NCI-H187 (cell line): ENCODE measurements at regions not wholly inside any gene's neighbourhood (a gene's known extent, or its start where the extent isn't known, plus 50 kb on each side); places are given as distances from the start of the nearest gene placed in this dataset.

Experiments
- DNase-seq, 2 experiments: peaks; one replicate each; lab custom pipeline; 2025; lab: John Stamatoyannopoulos, UW

DNA sequence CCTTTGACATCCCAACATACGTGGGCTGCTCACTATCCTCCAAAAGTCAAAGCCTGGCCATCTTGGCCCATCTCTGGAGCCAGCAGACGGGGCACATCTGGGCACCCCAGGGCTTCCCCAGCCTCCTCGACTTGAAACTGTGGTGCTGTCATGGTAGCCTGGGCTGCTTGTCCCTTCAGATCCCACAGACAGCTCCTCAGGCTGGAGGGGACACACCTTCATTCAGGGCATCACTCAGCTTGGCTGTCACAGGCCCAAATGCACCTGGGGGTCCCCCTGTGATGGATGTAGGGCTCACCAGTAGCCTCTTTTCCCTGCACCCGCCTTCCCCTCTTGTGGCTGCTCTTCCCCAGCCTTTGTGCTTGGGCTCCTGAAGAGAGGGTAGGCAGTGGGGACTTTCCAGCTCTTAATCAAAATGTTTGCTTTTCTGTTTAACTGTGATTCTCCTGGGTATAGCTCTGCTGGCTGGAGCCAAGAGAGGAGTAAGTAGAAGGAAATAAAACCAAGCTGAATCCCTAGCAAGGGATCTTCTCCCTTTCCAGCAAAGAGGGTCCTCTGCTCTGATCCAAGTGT is 92.3 kb downstream of the GYPC start:
- DNase-seq, result no peak

DNA sequence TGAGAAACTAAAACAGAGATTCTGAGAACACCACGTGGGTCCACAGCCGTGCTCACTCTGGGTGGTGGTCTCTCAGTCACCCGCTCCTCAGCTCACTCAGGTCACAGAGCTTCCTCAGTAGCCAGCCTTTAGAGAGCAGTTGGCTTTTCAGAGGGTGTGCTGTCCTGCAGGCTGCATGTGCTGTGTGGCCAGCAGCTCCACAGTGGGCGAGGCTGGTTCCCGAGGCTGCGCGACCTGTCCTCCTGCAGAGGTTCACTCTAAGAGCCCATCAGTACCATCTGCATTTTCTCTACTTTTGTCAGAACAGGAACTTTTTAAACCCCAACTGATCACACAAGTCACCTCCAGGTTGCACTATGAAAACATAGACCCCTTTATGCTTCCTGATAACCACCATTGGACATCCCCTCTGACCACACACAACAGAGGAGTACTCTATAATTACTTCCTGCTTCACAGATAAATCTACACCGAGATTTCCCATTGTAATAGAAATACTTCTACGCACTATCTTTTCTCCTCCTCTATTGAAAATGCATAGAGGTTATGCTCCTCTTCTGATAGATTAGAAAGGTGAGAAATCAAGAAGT is 93.1 kb downstream of the GYPC start:
- no peak for DNase-seq

DNA sequence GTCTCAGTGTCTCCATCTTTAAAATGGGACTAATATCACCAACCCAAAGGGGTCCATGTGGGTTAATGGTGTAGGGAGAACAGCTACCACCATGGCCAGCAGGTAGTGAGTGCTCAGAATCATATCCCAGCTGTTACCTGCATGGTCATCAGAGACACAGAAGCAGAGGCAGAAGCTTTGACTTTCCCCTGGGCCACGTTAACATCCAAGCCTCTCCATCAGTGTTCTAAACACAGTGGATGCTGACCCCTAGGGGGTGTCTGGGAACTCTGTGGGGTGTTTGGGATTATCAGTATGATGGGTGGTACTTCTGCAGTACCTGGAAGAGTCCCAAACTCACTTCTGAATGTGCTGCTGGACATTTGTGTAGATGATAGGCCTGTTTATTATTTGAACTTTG is 93.6 kb downstream of the GYPC start:
- DNase-seq, result no peak

DNA sequence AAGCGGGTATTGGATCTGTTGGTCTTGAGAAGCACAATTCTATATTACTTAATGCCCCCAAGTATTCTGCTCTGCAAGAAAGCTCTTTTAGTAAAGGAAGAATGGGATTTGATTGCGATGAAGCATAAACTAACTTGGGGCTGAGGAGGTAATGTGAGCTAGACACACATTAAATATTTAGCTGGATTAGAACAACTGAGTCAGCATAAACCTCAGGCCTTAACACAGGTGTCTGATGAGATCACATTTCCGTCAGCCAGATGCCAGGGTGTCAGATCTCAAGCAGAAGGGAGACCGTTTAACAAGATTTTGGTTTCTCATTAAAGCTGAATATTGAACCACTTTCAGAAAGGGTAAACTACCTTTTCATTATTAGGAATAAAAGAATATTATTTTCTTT is 94.5 kb downstream of the GYPC start:
- no peak for DNase-seq

DNA sequence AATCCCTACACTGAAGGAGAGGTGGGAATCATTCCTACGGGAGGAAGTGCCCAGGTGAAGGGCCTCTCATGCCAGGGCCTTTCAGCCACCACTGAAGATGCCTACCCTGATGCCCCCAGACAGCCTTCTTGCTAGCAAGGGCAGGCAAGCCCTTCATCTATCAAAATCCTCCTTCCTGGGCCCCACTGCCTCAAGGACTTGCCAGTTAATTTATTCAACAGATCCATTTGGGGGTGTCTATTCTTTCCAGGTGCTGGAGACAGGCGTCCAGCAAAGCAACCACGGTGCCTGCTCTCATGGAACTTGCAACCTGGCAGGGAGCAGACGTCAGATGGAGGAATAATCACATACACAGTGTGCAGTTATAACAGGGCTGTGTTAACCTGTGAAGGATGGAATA is 95.5 kb downstream of the GYPC start:
- DNase-seq, result no peak

DNA sequence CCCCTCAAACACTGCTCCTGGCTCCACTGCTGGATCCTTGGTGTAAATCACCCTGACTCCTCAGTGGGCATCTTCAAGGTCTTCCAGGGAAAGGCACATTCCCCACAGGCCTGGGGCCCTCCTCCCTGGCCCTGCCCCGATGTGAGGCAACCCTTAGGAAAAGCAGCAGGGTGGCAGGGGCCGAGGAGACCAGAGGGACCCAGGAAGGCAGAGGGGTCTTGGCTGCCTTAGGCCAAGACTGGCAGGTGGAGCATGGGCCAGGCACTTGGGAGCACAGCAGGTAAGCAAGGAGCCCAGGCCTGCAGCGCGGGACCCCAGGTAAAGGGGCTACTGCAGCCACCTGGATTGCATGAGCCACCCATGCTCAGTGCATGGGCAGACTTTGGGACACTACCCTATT is 96.9 kb downstream of the GYPC start:
- no peak for DNase-seq

DNA sequence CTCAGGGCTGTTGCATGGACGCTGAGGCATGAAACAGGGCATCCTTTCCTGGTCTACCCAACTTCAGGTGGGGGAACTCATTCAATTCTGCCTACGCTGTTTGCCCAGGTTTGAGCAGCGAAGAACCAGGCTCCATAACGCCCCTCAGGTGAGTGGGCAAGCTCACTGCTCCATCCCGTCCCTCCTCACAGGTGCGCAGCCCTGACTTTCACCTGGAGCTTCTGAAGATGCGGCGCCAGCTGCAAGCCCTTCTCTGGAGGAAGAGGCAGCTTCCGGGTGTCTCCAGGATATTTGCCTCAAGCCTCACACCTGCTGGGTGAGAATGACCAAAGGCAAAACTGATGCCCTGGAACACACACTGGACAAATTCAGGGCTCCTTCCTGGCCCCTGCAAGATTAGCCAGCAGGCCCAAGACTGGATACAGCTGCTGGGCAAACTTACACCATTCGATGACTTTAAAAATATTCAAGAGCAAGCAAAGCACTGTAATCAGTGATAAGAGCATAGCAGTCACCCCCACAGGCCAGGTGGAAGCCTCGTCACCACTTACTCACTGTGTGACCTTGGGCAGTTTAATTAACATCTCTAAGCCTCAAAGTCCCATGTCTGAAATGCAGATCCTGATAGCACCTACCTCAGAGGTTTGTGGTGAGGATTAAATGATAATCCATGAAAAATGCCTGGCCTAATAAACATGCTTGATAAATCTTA is 97.7 kb downstream of the GYPC start:
- no peak for DNase-seq

DNA sequence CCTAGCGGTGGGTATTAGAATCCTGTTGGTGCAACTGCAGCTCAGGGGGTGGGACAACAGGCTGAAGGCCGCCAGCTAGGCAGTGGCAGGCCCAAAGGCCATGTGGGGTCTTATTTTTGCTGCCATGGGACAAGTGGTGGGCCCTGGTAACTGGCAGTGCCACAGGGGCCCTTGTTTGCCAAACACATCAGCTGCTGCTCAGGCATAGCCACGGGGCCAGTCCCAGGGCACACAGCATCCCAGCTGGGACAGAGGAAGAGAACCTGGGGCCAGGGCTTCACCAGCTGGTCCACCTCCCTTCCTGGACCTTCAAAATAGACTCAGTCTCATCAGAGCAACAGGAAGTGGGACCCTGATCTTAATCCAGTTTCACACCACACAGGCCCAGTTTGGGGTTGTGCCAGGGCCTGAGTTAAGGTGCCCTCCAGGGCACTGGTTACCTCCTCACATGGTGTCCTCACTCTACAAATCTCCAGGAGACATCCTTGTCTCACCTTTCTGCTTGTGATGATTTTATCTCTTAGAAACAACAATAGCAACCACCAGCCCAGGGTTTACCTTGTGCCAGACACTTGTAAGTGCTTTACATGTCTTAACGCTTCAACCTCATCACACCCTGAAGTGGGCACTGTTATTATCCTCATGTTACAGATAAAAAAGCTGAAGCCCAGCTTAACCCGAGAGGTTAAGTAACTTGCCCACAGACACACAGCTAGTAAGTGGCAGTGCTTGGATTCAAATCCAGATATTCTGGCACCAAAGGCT is 98.5 kb downstream of the GYPC start:
- no peak for DNase-seq

DNA sequence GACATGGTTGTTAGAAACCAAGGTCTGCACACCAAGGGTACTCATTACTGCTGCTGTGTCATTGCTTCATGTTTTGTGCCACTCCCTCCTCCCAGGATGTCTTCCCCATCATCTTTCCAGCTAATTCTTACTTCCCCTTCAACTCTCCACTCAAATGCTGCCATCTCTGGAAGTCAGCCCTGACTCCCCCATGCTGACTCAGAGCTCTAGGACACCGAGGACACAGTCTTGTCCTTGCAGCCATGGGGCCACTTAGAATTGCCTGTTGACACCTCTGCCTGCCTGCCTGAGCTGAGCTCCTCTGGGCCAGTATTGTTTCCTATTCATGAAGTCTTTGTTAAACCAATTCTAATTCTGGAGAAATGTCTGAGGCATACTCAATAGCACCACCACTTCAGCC is 100.2 kb downstream of the GYPC start:
- DNase-seq, result no peak

DNA sequence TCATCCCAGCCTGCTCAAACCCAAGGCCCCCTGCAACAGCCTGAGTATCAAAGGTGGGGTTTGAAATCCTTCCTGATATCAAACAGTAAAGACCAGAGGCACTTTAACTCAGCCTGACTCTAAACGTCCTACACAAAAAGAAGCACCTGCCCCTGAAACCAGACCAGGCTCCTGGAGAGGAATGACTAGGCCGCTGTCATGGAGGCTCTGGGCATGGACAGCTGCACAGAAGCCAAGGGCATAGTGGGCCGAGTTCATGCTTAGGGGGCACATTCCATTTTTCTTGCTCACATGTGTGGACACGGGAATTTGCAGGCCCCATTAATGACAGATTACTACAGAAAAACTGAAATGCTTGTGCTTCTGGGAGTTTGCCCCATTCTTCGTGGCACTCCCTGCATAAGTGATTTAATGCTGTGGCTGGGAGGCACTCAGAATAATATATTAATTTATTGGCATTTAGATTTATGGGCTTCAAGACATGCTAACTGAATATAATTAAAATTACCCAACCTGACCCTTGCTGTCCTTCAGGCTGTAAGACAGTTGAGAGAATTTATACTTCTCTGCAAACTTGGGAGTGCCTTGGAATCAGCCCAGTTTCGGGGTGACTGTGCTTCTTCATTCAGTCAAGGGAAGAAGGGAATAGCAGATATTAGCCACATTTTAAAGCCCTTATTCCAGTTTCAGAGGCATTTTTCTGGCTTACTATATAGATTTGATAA is 105.5 kb downstream of the GYPC start:
- no peak for DNase-seq

DNA sequence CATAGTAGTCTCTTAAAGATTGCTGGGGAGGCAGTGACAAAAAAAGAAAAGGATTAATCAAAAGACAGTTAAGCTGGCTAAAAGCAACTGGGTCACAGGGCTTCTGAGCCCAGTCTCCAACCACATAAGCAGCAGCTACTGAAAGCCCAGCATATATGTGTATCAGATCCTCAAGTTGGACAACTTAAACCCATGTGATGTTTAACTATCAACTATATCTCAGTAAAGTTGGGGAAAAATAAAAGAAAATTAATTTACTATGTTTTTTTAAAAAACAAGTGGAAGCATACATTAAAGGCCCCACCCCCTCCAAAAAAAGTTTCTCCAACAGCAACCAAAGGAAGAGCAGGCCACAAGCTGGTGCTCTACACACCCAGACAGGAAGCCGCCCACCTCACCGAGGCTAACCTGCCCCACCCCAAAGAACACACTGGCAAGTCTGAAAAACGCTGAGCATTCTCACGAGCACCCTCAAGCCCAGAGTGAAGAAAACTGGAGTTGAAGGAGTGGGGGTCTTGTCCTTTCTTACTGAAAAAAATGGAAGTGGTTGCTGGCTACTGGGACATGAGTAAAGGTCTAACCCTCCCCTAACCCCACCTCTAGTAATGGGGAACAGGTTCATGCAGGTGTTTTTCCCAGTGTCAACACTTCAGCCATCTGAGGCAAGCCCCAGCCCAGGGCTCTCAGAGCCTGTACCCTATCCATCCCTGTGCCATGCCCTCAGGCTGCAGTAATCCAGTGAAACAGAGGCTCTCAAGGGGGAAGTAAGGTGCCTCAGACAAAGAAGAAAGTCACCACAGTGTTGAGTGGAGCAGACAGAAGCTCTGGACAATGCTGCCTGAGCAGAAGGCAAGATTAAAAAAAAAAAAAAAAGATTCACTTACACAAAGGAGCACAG is 106.3 kb downstream of the GYPC start:
- DNase-seq, result no peak

DNA sequence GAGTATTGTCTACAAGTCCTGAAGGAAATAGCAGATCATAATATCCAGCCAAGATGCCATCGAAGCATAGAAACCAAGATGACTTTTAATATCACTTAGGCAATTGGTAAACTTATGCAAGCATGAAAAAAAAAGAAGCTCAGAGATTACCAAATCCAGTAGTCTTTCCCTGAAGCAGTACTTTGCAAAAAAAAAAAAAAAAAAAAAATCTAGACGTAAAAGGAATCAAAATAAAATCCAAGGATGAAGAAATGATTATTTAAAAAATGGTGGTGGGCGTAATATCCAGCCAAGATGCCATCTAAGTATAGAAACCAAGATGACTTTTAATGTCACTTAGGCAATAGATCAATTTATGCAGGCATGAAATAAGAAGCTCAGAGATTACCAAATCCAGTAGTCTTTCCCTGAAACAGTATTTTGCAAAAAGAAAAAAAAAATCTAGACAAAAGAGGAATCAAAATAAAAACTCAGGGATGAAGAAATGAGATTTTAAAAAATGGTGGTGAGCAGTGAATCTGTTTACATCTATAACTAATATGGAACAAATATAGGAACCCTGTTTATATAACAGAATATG is 108.8 kb downstream of the GYPC start:
- no peak for DNase-seq

DNA sequence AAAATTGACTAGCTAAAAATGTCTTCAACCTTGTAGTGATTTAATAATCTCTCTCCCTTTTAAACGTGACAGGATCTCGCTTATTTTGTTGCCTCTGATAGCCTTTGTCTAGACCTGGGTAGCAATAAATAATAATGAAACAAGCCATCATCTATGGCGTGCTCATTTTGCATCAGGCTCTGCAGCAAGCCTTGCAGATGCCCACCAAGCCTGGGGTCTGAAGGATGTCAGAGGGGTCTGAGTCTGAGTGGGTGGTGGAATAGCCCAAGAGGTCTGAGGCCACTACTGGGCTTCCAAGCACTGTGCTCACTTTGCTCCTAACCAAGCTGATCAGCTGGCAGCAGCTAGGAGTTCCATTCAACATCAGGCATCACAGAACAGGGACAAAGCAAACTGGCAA is 109.4 kb downstream of the GYPC start:
- DNase-seq, result no peak

DNA sequence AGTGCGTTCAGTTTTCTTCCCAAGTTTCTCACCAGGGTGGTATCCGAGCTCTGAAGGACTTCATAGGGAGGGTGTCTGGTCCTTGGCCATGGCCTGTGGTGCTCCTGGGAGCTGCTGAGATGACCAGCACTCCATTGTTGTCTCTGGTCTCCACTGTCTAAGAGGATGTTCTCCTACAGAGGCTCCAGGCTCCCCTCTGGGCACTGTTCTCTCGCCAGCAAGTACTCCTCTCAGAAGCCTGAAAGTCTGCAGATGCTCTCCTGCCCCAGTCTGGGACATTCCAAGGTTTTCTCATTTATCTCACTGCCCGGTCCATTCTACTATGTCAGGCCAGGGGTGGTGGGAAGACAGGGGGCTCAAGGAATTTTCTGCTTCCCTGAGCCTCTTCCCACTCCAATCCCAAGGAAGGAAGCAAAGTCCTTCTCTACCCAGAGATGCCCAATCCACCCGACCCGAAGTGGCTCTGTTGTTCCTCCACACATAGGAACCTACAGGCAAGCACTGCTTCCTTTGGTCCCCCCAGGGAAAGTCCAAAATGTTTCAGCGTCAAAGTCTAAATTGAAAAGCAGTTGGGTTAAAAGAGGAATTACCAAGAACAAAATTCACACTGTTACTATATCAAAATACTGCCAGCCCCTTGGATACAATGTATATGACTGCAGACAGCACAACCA is 110.5 kb downstream of the GYPC start:
- DNase-seq, result no peak

DNA sequence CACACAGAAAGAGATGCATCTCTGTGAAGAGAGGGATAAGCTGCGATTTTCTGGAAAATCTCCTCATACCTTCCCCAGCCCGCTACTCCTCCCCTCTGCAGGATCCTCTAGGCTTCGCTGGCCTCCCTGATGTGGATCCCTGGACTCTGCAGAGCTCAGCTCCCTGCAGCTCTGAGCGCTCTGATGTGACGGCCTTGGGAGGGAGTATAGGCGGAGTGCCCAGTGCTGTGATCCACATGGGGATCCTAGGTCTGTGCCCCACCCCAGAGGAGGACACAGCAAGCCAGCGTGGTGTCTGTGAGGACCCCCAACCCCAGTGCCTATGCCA is 111.0 kb downstream of the GYPC start:
- no peak for DNase-seq

DNA sequence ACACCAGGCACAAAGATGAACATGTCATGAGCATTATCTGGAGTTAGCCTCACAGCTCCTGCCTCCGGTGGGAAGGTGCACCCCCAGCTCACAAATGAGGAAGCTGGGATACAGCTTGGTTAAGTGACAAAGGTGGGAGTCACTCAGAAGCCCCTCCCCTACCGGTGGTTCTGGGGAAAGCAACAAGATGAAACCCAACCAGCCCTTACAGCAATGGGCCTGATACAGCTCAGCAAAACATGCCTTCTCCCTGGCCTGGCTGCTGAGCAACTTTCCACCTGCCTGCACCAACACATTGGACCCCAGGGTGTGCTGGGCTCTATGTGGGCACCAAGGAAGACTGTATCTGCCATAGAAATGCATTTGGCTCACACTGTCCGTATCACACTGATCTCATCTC is 113.2 kb downstream of the GYPC start:
- DNase-seq, result no peak

DNA sequence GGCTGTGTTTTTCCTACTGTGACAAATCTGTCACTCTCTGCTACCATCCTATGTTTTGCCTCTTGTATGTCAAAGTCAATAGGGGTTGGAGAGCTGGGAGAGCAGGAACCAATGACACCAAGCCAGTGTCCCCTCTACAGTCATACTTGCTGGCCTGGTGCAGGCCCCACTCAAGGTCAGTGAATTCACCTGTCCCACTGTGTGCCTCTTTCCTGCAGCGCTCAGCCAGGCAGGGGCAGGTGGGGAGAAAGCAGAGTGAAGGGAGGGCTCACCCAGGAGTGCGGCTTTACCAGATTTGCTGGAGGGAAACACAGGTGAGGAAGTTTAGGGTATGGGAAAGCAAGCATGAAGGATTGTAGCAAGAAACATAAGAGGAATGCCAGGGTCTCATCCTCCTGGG is 114.5 kb downstream of the GYPC start:
- no peak for DNase-seq

DNA sequence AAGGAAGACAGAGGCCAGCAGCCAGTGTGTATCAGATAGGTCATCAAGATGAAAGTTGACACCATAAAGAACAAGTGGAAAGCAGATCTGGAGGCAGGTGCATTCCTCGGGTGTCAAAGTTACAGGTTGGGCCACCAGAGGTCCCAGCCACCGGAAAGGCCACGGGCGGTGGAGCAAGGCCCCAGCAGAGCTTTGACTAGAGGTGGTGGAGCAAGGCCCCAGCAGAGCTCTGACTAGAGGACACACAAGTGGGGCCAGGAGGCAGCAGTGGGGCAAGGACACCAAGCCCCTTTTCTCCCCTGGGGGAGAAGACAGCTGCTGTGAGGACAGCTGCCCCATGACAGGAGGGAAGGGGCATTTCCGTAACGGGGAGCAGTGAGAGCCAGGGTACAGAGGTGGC is 115.1 kb downstream of the GYPC start:
- DNase-seq, result no peak

DNA sequence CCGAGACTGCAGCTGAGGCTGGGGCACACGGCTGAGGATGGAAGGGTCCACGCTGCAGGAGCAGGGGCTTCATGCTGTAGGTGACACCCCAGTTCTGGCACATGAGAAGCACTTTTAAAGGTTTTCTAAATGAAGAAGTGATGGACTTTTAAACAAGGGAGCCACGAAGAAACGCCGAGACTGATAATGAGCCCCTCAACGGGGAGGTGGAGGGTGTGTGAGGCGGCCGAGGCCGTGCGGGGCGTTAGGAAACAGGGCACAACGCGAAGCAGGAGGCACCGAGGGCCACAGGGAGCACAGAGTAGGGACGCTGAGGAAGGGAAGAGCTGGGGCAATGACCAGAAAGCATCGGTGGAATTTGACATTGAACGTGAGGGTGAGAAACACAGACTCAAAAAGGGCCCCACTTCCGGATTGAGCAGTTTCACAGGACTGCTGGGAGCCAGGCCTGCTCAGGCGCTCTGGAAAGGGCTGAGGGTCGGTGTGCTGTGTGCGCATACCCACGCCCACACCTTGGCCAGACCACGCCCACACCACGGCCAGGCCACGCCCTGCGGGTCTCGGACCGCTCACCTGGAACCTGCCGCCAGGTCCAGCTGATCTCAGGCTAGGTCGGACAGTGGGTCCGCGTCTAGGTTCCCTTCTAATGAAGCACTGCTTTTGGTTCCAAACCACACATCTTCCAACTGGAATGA is 115.7 kb downstream of the GYPC start:
- no peak for DNase-seq

DNA sequence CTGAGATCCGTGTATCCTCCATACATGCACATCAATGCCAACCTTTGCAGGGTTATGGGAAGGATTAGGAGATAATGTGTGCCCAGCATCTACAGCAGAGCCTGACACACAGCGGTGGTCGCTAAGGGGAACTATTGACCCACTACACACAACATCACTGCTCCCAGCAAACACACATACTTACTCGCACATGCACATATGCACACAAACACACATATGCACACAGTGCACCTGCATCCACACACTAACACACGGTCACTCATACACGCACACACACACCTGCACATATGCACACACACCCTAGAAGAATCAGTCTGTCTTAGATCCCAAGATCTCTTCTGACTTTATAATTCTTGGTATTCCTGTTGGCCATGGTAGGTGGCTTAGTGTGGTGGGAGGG is 118.3 kb downstream of the GYPC start:
- no peak for DNase-seq
